ENCODE measurements at regions not wholly inside any gene's neighbourhood (a gene's known extent, or its start where the extent isn't known, plus 50 kb on each side); places are given as distances from the start of the nearest gene placed in this dataset.

DNA sequence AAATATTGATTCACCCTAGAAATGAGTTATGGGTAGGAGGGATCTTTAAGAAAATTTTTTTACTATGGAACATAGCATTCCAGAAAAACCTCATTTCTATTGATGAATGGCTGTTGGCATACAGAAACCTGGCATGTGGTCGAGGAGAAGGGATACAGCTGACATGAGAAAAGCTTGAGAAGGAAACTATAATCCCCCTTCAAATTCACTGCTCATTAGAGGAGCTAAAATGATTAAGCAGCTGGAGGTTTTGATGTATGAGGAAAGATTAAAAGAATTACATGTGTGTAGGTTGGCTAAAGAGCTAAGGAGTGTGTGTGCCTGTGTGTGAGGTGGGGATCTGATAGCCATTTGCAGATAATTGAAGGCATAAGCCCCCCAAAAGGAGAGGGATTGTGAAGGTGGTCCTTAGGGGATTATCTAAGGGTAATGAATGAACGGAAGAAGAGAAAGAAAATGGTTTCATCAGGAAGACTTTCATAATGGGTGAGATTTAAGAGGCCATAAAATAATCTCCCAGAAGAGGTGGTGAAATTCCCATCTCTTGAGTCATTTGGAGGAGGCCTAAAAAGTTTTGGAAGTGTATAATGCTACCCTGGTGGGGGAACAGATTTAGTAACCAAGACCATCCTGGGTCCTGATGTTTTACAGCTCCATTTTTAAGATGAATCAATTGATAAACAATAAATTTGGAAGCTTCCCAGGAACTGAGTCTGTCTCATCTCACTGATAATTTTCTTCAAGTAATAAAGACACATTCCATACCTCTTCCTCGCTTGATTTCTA is 272.0 kb upstream of the HAND2 start:
- FAIRE-seq: no peak

DNA sequence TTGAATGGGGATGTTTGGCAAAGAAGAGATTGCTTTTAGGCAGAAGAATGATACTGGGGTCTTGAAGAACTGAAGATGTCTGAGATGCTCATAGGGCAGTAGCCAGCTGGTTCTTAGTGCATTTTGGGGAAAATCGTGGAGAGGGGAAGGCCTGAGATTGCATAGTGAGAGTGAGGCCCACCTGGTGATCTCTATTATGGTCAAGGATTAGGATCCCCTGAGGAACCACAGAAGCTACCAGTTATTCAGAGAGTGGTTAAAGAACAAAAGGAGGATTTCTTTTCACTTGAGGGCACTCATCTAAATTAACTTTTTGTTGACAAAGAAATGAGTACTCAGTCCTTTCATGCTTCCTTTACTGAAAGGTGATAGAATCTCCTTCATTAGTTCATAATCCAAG is 271.3 kb upstream of the HAND2 start:
- DNase-seq (ENCODE audit: low read depth) (no peak), FAIRE-seq (no peak)
- TF ChIP-seq, protein P1, sequence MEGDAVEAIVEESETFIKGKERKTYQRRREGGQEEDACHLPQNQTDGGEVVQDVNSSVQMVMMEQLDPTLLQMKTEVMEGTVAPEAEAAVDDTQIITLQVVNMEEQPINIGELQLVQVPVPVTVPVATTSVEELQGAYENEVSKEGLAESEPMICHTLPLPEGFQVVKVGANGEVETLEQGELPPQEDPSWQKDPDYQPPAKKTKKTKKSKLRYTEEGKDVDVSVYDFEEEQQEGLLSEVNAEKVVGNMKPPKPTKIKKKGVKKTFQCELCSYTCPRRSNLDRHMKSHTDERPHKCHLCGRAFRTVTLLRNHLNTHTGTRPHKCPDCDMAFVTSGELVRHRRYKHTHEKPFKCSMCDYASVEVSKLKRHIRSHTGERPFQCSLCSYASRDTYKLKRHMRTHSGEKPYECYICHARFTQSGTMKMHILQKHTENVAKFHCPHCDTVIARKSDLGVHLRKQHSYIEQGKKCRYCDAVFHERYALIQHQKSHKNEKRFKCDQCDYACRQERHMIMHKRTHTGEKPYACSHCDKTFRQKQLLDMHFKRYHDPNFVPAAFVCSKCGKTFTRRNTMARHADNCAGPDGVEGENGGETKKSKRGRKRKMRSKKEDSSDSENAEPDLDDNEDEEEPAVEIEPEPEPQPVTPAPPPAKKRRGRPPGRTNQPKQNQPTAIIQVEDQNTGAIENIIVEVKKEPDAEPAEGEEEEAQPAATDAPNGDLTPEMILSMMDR (IDR thresholded peaks at IDR 0.05; ENCODE audit: insufficient read depth, low read length, severe bottlenecking): no peak
- no peaks in the 10 kb centered on the region for H3K36me3 ChIP-seq (ENCODE audit: control insufficient read depth, insufficient read depth, low read length)
- H3K4me3 ChIP-seq (ENCODE audit: low read depth, low read length): no peak overlapping the region
- no peaks in the 10 kb centered on the region for H3K27me3 ChIP-seq (ENCODE audit: control insufficient read depth, insufficient read depth, low read length)

More for the DNA sequence above, 272.0 kb upstream of the HAND2 start:
- Histone ChIP-seq H3K36me3 (ENCODE audit: control insufficient read depth, insufficient read depth, low read length) (no peaks in the 10 kb centered on the region), H3K27me3 (ENCODE audit: control insufficient read depth, insufficient read depth, low read length) (no peaks in the 10 kb centered on the region), H3K4me3 (ENCODE audit: low read depth, low read length) (no peak overlapping the region)
- TF ChIP-seq, protein P1 (IDR thresholded peaks at IDR 0.05; ENCODE audit: insufficient read depth, low read length, severe bottlenecking): no peak
- DNase-seq (ENCODE audit: low read depth): no peak

DNA sequence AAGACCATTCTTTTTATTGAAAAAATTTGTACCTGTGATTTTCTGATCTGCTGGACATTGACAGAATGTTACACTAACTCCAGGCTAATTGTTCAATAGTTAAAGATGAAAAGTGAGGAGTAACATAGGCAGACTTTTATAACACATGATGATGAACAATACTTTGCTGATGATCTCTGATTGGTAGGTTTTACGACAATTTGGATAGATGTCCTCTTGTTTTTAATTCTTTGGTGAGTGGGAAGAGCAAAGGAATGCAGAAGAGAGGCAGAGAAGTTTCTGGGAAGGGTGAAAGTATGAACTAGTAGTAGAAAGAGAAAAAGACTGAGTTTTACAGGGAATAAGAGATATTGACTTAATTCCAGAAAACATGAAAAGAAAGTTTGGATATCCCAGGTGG is 267.3 kb upstream of the HAND2 start:
- DNase-seq (ENCODE audit: low read depth): no peak
- H3K4me3 ChIP-seq (ENCODE audit: low read depth, low read length): no peak overlapping the region
- H3K27me3 ChIP-seq (ENCODE audit: control insufficient read depth, insufficient read depth, low read length): no peaks in the 10 kb centered on the region
- TF ChIP-seq, protein P1 (IDR thresholded peaks at IDR 0.05; ENCODE audit: insufficient read depth, low read length, severe bottlenecking): no peak
- no peaks in the 10 kb centered on the region for H3K36me3 ChIP-seq (ENCODE audit: control insufficient read depth, insufficient read depth, low read length)
- no peak for FAIRE-seq

DNA sequence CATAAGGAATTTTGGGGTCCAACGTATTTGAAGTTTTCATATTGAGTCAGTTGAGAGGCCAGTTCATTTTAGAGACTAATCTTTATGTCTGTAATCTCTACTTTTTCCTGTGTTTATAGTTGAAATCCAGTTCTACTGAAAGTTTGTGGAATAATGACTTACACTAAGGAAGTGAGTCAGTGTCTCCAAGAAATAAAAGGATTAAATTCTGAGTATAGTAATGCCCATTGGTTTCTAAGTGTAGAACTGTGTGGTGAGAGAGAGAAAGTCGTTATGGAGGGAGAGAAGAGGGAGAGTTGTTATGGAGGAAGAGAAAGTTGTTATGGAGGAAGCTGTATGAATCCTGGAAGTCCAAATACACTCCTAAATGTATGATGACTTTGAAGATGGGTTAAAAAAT is 264.6 kb upstream of the HAND2 start:
- FAIRE-seq (no peak), DNase-seq (ENCODE audit: low read depth) (peak; percentile 1)
- no peaks in the 10 kb centered on the region for H3K36me3 ChIP-seq (ENCODE audit: control insufficient read depth, insufficient read depth, low read length)
- H3K4me3 ChIP-seq (ENCODE audit: low read depth, low read length): no peak overlapping the region
- TF ChIP-seq, protein P1 (IDR thresholded peaks at IDR 0.05; ENCODE audit: insufficient read depth, low read length, severe bottlenecking): no peak
- no peaks in the 10 kb centered on the region for H3K27me3 ChIP-seq (ENCODE audit: control insufficient read depth, insufficient read depth, low read length)

DNA sequence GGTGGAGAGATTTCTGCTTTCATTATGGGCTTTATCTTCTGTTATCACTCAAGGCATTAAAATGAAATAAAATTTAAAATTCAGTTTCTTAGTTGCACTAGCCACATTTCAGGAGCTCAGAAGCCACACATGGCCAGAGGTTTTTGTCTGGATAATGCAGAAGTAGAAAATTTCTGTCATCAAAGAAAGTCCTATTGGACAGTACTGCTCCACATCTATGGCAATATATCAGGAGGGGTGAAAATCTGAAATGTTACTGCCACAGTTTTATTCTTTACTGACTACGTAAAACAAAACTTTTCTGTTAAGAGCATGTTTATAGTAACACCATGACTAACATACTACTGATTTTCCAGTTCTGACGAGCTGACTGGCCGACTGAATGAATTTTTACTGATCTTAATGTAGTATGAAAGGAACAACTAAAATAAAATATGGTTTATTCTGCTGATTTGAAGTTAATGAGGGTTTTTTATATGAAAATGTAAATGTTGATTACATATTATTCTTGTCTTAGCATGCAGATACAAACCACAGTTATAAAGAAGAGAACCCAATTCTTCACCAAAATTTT is 264.0 kb upstream of the HAND2 start:
- H3K27me3 ChIP-seq (ENCODE audit: control insufficient read depth, insufficient read depth, low read length): no peaks in the 10 kb centered on the region
- H3K36me3 ChIP-seq (ENCODE audit: control insufficient read depth, insufficient read depth, low read length): no peaks in the 10 kb centered on the region
- FAIRE-seq (no peak), DNase-seq (ENCODE audit: low read depth) (no peak)
- H3K4me3 ChIP-seq (ENCODE audit: low read depth, low read length): no peak overlapping the region
- TF ChIP-seq, protein P1 (IDR thresholded peaks at IDR 0.05; ENCODE audit: insufficient read depth, low read length, severe bottlenecking): no peak

All from bronchial epithelial cell (primary cell).